HFF-Myc (cell line): ENCODE measurements at regions not wholly inside any gene's neighbourhood (a gene's known extent, or its start where the extent isn't known, plus 50 kb on each side); places are given as distances from the start of the nearest gene placed in this dataset.

ENCODE experiments used
- DNase-seq: peaks from one replicate; pipeline ENCODE4 v3.0.0-alpha.2; 2011; ENCODE audit warnings: low read depth; ENCODE audit errors: extremely low read depth
- H3K4me3 ChIP-seq: replicated peaks from 2 replicates; pipeline ENCODE4 v1.5.1; 2011; ENCODE audit warnings: low read depth, mild to moderate bottlenecking, control low read depth, low read length
- CTCF ChIP-seq: IDR thresholded peaks from 2 replicates; pipeline ENCODE4 v1.5.1; 2012; ENCODE audit warnings: mild to moderate bottlenecking, low read depth, low read length, control low read depth; ENCODE audit errors: missing control alignments

GRCh38 chr5:162990856-162991497 lies 446.4 kb upstream of the CCNG1 start:
- no peak overlapping the region for H3K4me3 ChIP-seq
- DNase-seq, result no peak
- TF ChIP-seq CTCF, result no peak

- DNase-seq, result no peak
- TF ChIP-seq CTCF, result no peak
- no peak overlapping the region for H3K4me3 ChIP-seq
Observed at GRCh38 chr5:162995568-162995967, 441.8 kb upstream of the CCNG1 start.

GRCh38 chr5:162996053-162996452 lies 441.3 kb upstream of the CCNG1 start:
- no peak for DNase-seq
- TF ChIP-seq CTCF, result no peak
- no peak overlapping the region for H3K4me3 ChIP-seq

- no peak overlapping the region for H3K4me3 ChIP-seq
- no peak for DNase-seq
- TF ChIP-seq CTCF, result no peak
Observed at GRCh38 chr5:163005949-163006348, 431.4 kb upstream of the CCNG1 start.

GRCh38 chr5:163022582-163023128 lies 414.7 kb upstream of the CCNG1 start:
- no peak for TF ChIP-seq CTCF

GRCh38 chr5:163023846-163024245 lies 413.5 kb upstream of the CCNG1 start:
- H3K4me3 ChIP-seq, result no peak overlapping the region
- no peak for TF ChIP-seq CTCF
- no peak for DNase-seq

More at GRCh38 chr5:163022582-163023128, 414.7 kb upstream of the CCNG1 start:
- H3K4me3 ChIP-seq, result no peak overlapping the region
- no peak for DNase-seq

- no peak overlapping the region for H3K4me3 ChIP-seq
- TF ChIP-seq CTCF, result no peak
- DNase-seq, result no peak
Observed at GRCh38 chr5:163024936-163025335, 412.5 kb upstream of the CCNG1 start.
